ENCODE measurements at regions not wholly inside any gene's neighbourhood (a gene's known extent, or its start where the extent isn't known, plus 50 kb on each side); places are given as distances from the start of the nearest gene placed in this dataset.

DNA sequence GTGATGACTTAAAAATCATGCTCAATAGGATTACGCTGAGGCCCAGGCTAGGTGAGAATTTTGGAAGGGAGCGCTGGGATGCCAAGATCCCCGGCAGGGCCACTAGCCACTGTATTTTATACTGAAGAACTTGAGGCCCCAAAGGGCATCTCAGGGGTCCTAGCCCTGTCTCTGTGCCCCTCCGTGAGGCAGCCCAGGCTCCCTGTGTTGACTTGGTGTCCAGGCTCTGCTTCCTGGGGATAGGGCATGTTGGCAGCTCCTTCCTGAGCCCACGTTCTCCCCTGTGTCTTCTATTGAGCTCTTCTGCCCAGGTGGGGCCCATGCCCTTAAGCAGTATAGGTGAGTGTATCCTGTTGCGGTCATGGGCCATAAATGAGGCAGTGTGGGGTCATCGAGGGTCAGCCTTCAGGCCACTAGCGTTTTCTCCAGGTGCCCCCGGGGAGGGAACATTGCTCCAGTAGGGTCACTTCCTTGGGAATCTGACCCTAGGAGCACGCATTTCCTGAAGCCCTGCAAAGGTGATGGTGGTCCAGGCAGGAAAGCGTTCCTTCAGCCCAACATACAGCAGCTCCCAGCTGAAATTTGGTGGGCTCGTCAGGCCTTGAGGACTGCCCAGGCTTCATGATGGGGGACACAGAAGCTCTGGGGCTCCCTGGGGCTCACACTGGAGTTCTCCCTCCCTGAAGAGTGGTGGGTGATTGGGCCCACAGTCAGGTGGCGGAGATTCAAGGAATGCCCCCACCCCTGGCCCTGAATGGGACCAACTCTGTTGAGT is 189.4 kb downstream of the UBE3A start:
- H3K4ac ChIP-seq (ENCODE audit: low read depth in 1 of 2, low read length in 2 of 2): no peak overlapping the region
- no peak overlapping the region for H3K14ac ChIP-seq (ENCODE audit: low read length in 2 of 2)
- no peak overlapping the region for H2BK12ac ChIP-seq (ENCODE audit: low read length in 2 of 2)
- H3K9ac ChIP-seq (ENCODE audit: low read length): no peak overlapping the region
- WGBS: 78% methylated on average over 13 of the region's 13 CpGs
- no peak for DNase-seq
- H3K23ac ChIP-seq (ENCODE audit: low read length in 2 of 2): no peak overlapping the region
- no peak overlapping the region for H3K4me3 ChIP-seq (ENCODE audit: insufficient read depth in 1 of 2, low read depth in 1 of 2, low read length in 2 of 2)
- no peaks in the 10 kb centered on the region for H3K4me1 ChIP-seq (ENCODE audit: control insufficient read depth, insufficient read depth, low read depth, low read length)
- no peak overlapping the region for H3K27ac ChIP-seq (ENCODE audit: low read length, poor library complexity, severe bottlenecking)
- no peak overlapping the region for H3K18ac ChIP-seq (ENCODE audit: low read depth in 1 of 2, low read length in 2 of 2)
- H4K91ac ChIP-seq (ENCODE audit: low read length): no peak overlapping the region
- H4K8ac ChIP-seq (ENCODE audit: low read length): no peak overlapping the region
- H2BK120ac ChIP-seq (ENCODE audit: low read depth, low read length): no peak overlapping the region
- H3K36me3 ChIP-seq (ENCODE audit: control insufficient read depth in 1 of 2, insufficient read depth in 2 of 2, low read depth in 1 of 2, low read length in 2 of 2): no peaks in the 10 kb centered on the region
- H2AK5ac ChIP-seq (ENCODE audit: low read length, severe bottlenecking): no peak overlapping the region
- H2BK15ac ChIP-seq (ENCODE audit: low read depth, poor library complexity, severe bottlenecking): no peak overlapping the region
- H3K4me2 ChIP-seq (ENCODE audit: low read length, poor library complexity, severe bottlenecking): no peak overlapping the region
- H3K9me3 ChIP-seq (ENCODE audit: control insufficient read depth, low read length): peaks cover 9% of the 10 kb centered on the region
- H2BK5ac ChIP-seq (ENCODE audit: low read depth, low read length, poor library complexity, severe bottlenecking): no peak overlapping the region
- H3K27me3 ChIP-seq (ENCODE audit: control insufficient read depth in 1 of 2, insufficient read depth in 1 of 2, low read length in 2 of 2): no peaks in the 10 kb centered on the region
- no peak overlapping the region for H2AFZ ChIP-seq (ENCODE audit: low read depth, low read length)
- no peaks in the 10 kb centered on the region for H3K79me1 ChIP-seq (replicated peaks; ENCODE audit: low read length, poor library complexity, severe bottlenecking)

DNA sequence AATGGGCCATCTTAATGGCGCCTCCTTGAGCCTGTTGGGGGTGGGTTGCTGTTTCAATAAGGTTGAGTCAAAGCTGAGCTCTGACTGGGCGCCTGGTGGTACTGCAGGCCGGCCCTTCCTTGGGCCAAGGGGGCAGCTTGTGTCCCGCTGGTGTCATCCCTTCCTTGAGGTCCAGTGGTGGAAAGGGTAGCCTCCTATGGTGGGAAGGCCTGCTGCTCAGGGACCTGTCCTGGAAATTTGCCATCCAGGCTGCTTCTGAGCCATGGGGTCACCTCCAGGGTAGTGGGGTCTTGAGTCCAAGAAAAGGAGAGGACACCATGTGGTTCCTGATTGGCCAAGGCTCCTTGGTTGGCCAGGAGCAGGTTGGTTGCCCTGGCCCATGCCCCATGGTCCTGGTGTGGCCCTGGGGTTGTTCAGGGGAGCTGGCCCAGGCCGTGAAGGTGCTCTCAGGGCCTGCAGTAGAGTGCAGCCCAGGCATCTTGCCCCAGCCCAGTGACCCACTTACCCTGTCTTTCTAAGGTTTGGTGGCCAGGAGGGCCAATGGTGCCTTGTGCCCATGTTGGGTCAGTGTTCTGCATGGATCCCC is 188.7 kb downstream of the UBE3A start:
- H3K27me3 ChIP-seq (ENCODE audit: control insufficient read depth in 1 of 2, insufficient read depth in 1 of 2, low read length in 2 of 2): no peaks in the 10 kb centered on the region
- H3K4me3 ChIP-seq (ENCODE audit: insufficient read depth in 1 of 2, low read depth in 1 of 2, low read length in 2 of 2): no peak overlapping the region
- H4K91ac ChIP-seq (ENCODE audit: low read length): no peak overlapping the region
- H2BK120ac ChIP-seq (ENCODE audit: low read depth, low read length): no peak overlapping the region
- no peak overlapping the region for H2BK15ac ChIP-seq (ENCODE audit: low read depth, poor library complexity, severe bottlenecking)
- no peak overlapping the region for H3K18ac ChIP-seq (ENCODE audit: low read depth in 1 of 2, low read length in 2 of 2)
- H3K4me1 ChIP-seq (ENCODE audit: control insufficient read depth, insufficient read depth, low read depth, low read length): no peaks in the 10 kb centered on the region
- no peak overlapping the region for H3K27ac ChIP-seq (ENCODE audit: low read length, poor library complexity, severe bottlenecking)
- peaks cover 13% of the 10 kb centered on the region for H3K9me3 ChIP-seq (ENCODE audit: control insufficient read depth, low read length)
- no peak overlapping the region for H3K23ac ChIP-seq (ENCODE audit: low read length in 2 of 2)
- H2BK12ac ChIP-seq (ENCODE audit: low read length in 2 of 2): no peak overlapping the region
- no peak overlapping the region for H3K9ac ChIP-seq (ENCODE audit: low read length)
- no peak overlapping the region for H2AK5ac ChIP-seq (ENCODE audit: low read length, severe bottlenecking)
- no peak overlapping the region for H2AFZ ChIP-seq (ENCODE audit: low read depth, low read length)
- H4K8ac ChIP-seq (ENCODE audit: low read length): no peak overlapping the region
- H3K79me1 ChIP-seq (replicated peaks; ENCODE audit: low read length, poor library complexity, severe bottlenecking): no peaks in the 10 kb centered on the region
- no peak overlapping the region for H3K4ac ChIP-seq (ENCODE audit: low read depth in 1 of 2, low read length in 2 of 2)
- H3K36me3 ChIP-seq (ENCODE audit: control insufficient read depth in 1 of 2, insufficient read depth in 2 of 2, low read depth in 1 of 2, low read length in 2 of 2): no peaks in the 10 kb centered on the region
- H3K4me2 ChIP-seq (ENCODE audit: low read length, poor library complexity, severe bottlenecking): no peak overlapping the region
- no peak for DNase-seq
- WGBS: 55% methylated on average over 5 of the region's 5 CpGs
- no peak overlapping the region for H3K14ac ChIP-seq (ENCODE audit: low read length in 2 of 2)
- no peak overlapping the region for H2BK5ac ChIP-seq (ENCODE audit: low read depth, low read length, poor library complexity, severe bottlenecking)

DNA sequence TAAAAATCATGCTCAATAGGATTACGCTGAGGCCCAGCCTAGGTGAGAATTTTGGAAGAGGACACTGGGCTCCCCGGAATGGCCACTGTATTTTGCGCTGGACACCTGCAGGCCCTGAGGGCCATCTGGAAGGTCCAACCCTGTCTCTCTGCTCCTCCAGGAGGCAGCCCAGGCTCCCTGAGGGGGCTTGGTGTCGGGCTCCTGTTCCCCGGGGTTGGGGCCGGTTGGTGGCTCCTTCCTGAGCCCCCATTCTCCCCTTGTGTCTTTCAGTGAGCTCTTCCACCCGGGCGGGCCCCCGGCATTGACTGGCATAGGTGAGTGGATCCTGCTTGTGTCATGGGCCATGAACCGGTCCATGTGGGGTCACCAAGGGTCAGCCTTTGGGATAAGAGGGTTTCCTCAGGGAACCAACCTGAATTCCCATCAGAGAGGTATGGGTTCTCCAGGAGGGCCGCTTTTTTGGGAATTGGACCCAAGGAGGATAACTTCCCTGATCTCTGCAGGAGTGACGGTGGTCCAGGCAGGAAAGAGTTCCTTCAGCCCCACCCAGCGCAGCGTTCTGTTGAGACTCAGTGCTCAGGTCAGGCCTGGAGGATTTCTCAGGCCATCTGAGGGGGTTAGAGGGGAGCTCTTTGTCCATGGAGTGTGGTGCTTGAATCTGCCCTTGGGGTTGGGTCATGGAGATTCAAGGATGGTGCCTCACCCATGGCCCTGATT is 187.8 kb downstream of the UBE3A start:
- 84% methylated on average over 14 of the region's 14 CpGs for WGBS
- no peak overlapping the region for H3K14ac ChIP-seq (ENCODE audit: low read length in 2 of 2)

DNA sequence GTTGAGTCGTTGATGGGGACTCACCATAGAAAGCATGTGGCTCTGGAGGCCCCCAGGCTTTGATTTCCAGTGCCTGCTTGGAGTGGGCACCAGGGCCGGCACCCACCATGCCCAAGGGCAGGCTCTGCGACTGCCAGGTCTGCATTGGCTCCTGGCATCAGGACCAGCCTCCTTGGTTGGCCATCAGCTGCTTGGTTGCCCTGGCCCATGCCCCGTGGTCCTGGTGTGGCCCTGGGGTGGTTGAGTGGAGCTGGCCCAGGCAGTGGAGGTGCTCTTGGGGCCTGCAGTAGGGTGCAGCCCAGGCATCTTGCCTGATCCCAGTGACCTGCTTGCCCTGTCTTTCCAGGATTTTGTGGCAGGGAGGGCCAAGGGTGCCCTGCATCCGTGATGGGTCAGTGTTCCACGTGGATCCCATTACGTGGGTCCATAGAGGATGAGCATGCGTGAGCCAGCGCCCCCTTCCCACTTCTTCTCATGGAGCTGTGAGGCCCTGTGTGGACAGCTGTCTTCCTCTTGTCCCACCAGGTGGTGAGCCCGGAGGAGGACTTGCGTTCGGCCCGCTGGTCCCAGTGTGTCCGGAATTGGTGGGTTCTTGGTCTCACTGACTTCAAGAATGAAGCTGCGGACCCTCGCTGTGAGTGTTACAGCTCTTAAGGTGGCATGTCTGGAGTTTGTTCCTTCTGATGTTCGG is 187.0 kb downstream of the UBE3A start:
- Histone ChIP-seq H3K14ac (ENCODE audit: low read length in 2 of 2) (no peak overlapping the region), H2AFZ (ENCODE audit: low read depth, low read length) (no peak overlapping the region), H3K4ac (ENCODE audit: low read depth in 1 of 2, low read length in 2 of 2) (no peak overlapping the region), H3K9ac (ENCODE audit: low read length) (no peak overlapping the region), H3K4me3 (ENCODE audit: insufficient read depth in 1 of 2, low read depth in 1 of 2, low read length in 2 of 2) (no peak overlapping the region), H3K27me3 (ENCODE audit: control insufficient read depth in 1 of 2, insufficient read depth in 1 of 2, low read length in 2 of 2) (no peaks in the 10 kb centered on the region), H4K8ac (ENCODE audit: low read length) (no peak overlapping the region), H3K79me1 (replicated peaks; ENCODE audit: low read length, poor library complexity, severe bottlenecking) (no peaks in the 10 kb centered on the region), H3K23ac (ENCODE audit: low read length in 2 of 2) (no peak overlapping the region), H4K91ac (ENCODE audit: low read length) (no peak overlapping the region), H2AK5ac (ENCODE audit: low read length, severe bottlenecking) (no peak overlapping the region), H3K27ac (ENCODE audit: low read length, poor library complexity, severe bottlenecking) (no peak overlapping the region), H2BK5ac (ENCODE audit: low read depth, low read length, poor library complexity, severe bottlenecking) (no peak overlapping the region), H3K18ac (ENCODE audit: low read depth in 1 of 2, low read length in 2 of 2) (no peak overlapping the region), H3K4me2 (ENCODE audit: low read length, poor library complexity, severe bottlenecking) (no peak overlapping the region), H3K9me3 (ENCODE audit: control insufficient read depth, low read length) (peaks cover 13% of the 10 kb centered on the region), H3K4me1 (ENCODE audit: control insufficient read depth, insufficient read depth, low read depth, low read length) (no peaks in the 10 kb centered on the region), H2BK120ac (ENCODE audit: low read depth, low read length) (no peak overlapping the region), H3K36me3 (ENCODE audit: control insufficient read depth in 1 of 2, insufficient read depth in 2 of 2, low read depth in 1 of 2, low read length in 2 of 2) (no peaks in the 10 kb centered on the region), H2BK15ac (ENCODE audit: low read depth, poor library complexity, severe bottlenecking) (no peak overlapping the region), H2BK12ac (ENCODE audit: low read length in 2 of 2) (no peak overlapping the region)
- no peak for DNase-seq
- 73% methylated on average over 17 of the region's 17 CpGs for WGBS

More for the DNA sequence above, 187.8 kb downstream of the UBE3A start:
- no peak for DNase-seq
- Histone ChIP-seq H3K36me3 (ENCODE audit: control insufficient read depth in 1 of 2, insufficient read depth in 2 of 2, low read depth in 1 of 2, low read length in 2 of 2) (no peaks in the 10 kb centered on the region), H3K4me3 (ENCODE audit: insufficient read depth in 1 of 2, low read depth in 1 of 2, low read length in 2 of 2) (no peak overlapping the region), H2AFZ (ENCODE audit: low read depth, low read length) (no peak overlapping the region), H3K4me1 (ENCODE audit: control insufficient read depth, insufficient read depth, low read depth, low read length) (no peaks in the 10 kb centered on the region), H3K9me3 (ENCODE audit: control insufficient read depth, low read length) (peaks cover 13% of the 10 kb centered on the region), H3K4ac (ENCODE audit: low read depth in 1 of 2, low read length in 2 of 2) (no peak overlapping the region), H3K23ac (ENCODE audit: low read length in 2 of 2) (no peak overlapping the region), H4K91ac (ENCODE audit: low read length) (no peak overlapping the region), H3K27me3 (ENCODE audit: control insufficient read depth in 1 of 2, insufficient read depth in 1 of 2, low read length in 2 of 2) (no peaks in the 10 kb centered on the region), H4K8ac (ENCODE audit: low read length) (no peak overlapping the region), H2BK15ac (ENCODE audit: low read depth, poor library complexity, severe bottlenecking) (no peak overlapping the region), H2BK5ac (ENCODE audit: low read depth, low read length, poor library complexity, severe bottlenecking) (no peak overlapping the region), H2AK5ac (ENCODE audit: low read length, severe bottlenecking) (no peak overlapping the region), H3K79me1 (replicated peaks; ENCODE audit: low read length, poor library complexity, severe bottlenecking) (no peaks in the 10 kb centered on the region), H3K4me2 (ENCODE audit: low read length, poor library complexity, severe bottlenecking) (no peak overlapping the region), H3K27ac (ENCODE audit: low read length, poor library complexity, severe bottlenecking) (no peak overlapping the region), H3K18ac (ENCODE audit: low read depth in 1 of 2, low read length in 2 of 2) (no peak overlapping the region), H2BK12ac (ENCODE audit: low read length in 2 of 2) (no peak overlapping the region), H2BK120ac (ENCODE audit: low read depth, low read length) (no peak overlapping the region), H3K9ac (ENCODE audit: low read length) (no peak overlapping the region)
